ENCODE measurements at regions not wholly inside any gene's neighbourhood (a gene's known extent, or its start where the extent isn't known, plus 50 kb on each side); places are given as distances from the start of the nearest gene placed in this dataset.
"Not testable (repeated sequence)": the region's sequence is repeated elsewhere in the genome, so short reads cannot be mapped to it uniquely, and the experiment has no call there.

- WGBS, result 80% methylated on average over 1 of the region's 1 CpG
- no peak overlapping the region for H3K4me3 ChIP-seq (ENCODE audit: low read depth in 1 of 3, low read length in 3 of 3)
- no peaks in the 10 kb centered on the region for H3K27me3 ChIP-seq (ENCODE audit: control insufficient read depth in 4 of 4, insufficient read depth in 4 of 4, low read length in 3 of 4)
- H3K36me3 ChIP-seq (ENCODE audit: control insufficient read depth in 4 of 4, insufficient read depth in 3 of 4, low read depth in 1 of 4, low read length in 3 of 4), result no peaks in the 10 kb centered on the region
- no peaks in the 10 kb centered on the region for H3K9me3 ChIP-seq (ENCODE audit: control insufficient read depth in 4 of 4, low read length in 3 of 4)
- no peaks in the 10 kb centered on the region for H3K4me1 ChIP-seq (ENCODE audit: control insufficient read depth in 4 of 4, insufficient read depth in 4 of 4, low read length in 3 of 4)
- no peak for DNase-seq (ENCODE audit: low spot score)
- H3K9ac ChIP-seq (ENCODE audit: low read depth in 1 of 2, low read length in 2 of 2), result no peak overlapping the region
- no peak for TF ChIP-seq HNF4G (IDR thresholded peaks at IDR 0.05)
- no peak for TF ChIP-seq ATF3 (IDR thresholded peaks at IDR 0.05)
- TF ChIP-seq ZBTB33 (IDR thresholded peaks at IDR 0.05), result no peak
- no peak for TF ChIP-seq RXRA (IDR thresholded peaks at IDR 0.05)
- no peak for TF ChIP-seq TAF1 (conservative IDR thresholded peaks at IDR 0.05)
- TF ChIP-seq YY1 (IDR thresholded peaks at IDR 0.05), result no peak
- no peak for TF ChIP-seq FOXA1 (IDR thresholded peaks at IDR 0.05)
- TF ChIP-seq NR2F2 (IDR thresholded peaks at IDR 0.05), result no peak
- TF ChIP-seq EGR1 (IDR thresholded peaks at IDR 0.05; ENCODE audit: low read depth in 2 of 2), result no peak
- no peak for TF ChIP-seq RAD21 (IDR thresholded peaks at IDR 0.05)
- no peak for TF ChIP-seq SP1 (IDR thresholded peaks at IDR 0.05)
- TF ChIP-seq FOXA2 (IDR thresholded peaks at IDR 0.05), result no peak
- no peak for TF ChIP-seq JUND (IDR thresholded peaks at IDR 0.05)
- no peak for TF ChIP-seq REST (IDR thresholded peaks at IDR 0.05)
- no peak for TF ChIP-seq GABPA (IDR thresholded peaks at IDR 0.05 in 1 of 2, conservative IDR thresholded peaks at IDR 0.05 in 1 of 2)
- no peak for TF ChIP-seq CTCF (IDR thresholded peaks at IDR 0.05; ENCODE audit: low read depth, low read length, missing input control)
- no peak overlapping the region for H3K27ac ChIP-seq (ENCODE audit: low read depth in 1 of 2, low read length in 2 of 2)
Observed at GRCh38 chr3:102006812-102007485, 157.6 kb downstream of the NFKBIZ start.

GRCh38 chr3:102008436-102008835 is 159.1 kb downstream of the NFKBIZ start:
- H3K9ac ChIP-seq (ENCODE audit: low read depth in 1 of 2, low read length in 2 of 2); DNase-seq (ENCODE audit: low spot score); H3K4me3 ChIP-seq (ENCODE audit: low read depth in 1 of 3, low read length in 3 of 3); H3K27me3 ChIP-seq (ENCODE audit: control insufficient read depth in 4 of 4, insufficient read depth in 4 of 4, low read length in 3 of 4); H3K27ac ChIP-seq (ENCODE audit: low read depth in 1 of 2, low read length in 2 of 2); H3K9me3 ChIP-seq (ENCODE audit: control insufficient read depth in 4 of 4, low read length in 3 of 4); H3K4me1 ChIP-seq (ENCODE audit: control insufficient read depth in 4 of 4, insufficient read depth in 4 of 4, low read length in 3 of 4); H3K36me3 ChIP-seq (ENCODE audit: control insufficient read depth in 4 of 4, insufficient read depth in 3 of 4, low read depth in 1 of 4, low read length in 3 of 4): not testable (repeated sequence)
- WGBS, result 89% methylated on average over 11 of the region's 11 CpGs
